H1 (cell line): ENCODE measurements at regions not wholly inside any gene's neighbourhood (a gene's known extent, or its start where the extent isn't known, plus 50 kb on each side); places are given as distances from the start of the nearest gene placed in this dataset.

ENCODE experiments used
- TF ChIP-seq, protein P1 (sequence below): fragments of 300-600 bp; sonication (generic); IDR thresholded peaks from 2 replicates; pipeline ENCODE4 v1.7.1; 2012; ENCODE audit warnings: low read length, moderate library complexity, mild to moderate bottlenecking, inconsistent platforms; ENCODE audit not compliant: insufficient replicate concordance

DNA sequence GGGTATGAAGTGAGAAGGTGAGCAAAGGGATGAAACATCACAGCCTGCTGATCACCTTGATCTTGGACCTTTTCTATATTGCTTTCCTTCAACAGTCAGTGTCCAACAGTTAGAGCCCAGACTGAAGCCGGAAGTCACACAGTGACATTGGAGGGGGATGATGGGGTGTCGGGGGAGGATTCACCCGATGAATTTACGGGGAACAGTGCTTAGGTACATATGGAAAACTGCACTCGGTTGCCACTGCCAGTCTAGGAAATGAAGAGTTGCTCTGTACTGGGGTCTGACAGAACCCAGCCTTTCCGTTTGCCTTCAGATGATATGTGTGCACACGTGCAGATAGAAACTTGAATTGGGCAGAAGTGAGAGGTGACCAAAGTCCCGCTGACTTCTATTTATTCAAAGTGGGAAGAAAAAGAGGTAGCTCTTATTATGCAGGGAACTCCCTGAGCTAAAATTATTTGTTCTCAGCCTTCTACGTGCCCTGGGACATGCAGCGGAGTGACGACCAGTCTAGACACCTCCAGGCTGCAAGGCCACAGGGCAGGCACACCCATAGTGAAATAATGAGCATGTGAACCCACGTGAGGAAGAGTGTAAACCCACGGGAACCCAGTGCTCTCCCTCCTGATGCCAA, 107.2 kb upstream of the INHBA start (continued):
- TF ChIP-seq, protein P1, sequence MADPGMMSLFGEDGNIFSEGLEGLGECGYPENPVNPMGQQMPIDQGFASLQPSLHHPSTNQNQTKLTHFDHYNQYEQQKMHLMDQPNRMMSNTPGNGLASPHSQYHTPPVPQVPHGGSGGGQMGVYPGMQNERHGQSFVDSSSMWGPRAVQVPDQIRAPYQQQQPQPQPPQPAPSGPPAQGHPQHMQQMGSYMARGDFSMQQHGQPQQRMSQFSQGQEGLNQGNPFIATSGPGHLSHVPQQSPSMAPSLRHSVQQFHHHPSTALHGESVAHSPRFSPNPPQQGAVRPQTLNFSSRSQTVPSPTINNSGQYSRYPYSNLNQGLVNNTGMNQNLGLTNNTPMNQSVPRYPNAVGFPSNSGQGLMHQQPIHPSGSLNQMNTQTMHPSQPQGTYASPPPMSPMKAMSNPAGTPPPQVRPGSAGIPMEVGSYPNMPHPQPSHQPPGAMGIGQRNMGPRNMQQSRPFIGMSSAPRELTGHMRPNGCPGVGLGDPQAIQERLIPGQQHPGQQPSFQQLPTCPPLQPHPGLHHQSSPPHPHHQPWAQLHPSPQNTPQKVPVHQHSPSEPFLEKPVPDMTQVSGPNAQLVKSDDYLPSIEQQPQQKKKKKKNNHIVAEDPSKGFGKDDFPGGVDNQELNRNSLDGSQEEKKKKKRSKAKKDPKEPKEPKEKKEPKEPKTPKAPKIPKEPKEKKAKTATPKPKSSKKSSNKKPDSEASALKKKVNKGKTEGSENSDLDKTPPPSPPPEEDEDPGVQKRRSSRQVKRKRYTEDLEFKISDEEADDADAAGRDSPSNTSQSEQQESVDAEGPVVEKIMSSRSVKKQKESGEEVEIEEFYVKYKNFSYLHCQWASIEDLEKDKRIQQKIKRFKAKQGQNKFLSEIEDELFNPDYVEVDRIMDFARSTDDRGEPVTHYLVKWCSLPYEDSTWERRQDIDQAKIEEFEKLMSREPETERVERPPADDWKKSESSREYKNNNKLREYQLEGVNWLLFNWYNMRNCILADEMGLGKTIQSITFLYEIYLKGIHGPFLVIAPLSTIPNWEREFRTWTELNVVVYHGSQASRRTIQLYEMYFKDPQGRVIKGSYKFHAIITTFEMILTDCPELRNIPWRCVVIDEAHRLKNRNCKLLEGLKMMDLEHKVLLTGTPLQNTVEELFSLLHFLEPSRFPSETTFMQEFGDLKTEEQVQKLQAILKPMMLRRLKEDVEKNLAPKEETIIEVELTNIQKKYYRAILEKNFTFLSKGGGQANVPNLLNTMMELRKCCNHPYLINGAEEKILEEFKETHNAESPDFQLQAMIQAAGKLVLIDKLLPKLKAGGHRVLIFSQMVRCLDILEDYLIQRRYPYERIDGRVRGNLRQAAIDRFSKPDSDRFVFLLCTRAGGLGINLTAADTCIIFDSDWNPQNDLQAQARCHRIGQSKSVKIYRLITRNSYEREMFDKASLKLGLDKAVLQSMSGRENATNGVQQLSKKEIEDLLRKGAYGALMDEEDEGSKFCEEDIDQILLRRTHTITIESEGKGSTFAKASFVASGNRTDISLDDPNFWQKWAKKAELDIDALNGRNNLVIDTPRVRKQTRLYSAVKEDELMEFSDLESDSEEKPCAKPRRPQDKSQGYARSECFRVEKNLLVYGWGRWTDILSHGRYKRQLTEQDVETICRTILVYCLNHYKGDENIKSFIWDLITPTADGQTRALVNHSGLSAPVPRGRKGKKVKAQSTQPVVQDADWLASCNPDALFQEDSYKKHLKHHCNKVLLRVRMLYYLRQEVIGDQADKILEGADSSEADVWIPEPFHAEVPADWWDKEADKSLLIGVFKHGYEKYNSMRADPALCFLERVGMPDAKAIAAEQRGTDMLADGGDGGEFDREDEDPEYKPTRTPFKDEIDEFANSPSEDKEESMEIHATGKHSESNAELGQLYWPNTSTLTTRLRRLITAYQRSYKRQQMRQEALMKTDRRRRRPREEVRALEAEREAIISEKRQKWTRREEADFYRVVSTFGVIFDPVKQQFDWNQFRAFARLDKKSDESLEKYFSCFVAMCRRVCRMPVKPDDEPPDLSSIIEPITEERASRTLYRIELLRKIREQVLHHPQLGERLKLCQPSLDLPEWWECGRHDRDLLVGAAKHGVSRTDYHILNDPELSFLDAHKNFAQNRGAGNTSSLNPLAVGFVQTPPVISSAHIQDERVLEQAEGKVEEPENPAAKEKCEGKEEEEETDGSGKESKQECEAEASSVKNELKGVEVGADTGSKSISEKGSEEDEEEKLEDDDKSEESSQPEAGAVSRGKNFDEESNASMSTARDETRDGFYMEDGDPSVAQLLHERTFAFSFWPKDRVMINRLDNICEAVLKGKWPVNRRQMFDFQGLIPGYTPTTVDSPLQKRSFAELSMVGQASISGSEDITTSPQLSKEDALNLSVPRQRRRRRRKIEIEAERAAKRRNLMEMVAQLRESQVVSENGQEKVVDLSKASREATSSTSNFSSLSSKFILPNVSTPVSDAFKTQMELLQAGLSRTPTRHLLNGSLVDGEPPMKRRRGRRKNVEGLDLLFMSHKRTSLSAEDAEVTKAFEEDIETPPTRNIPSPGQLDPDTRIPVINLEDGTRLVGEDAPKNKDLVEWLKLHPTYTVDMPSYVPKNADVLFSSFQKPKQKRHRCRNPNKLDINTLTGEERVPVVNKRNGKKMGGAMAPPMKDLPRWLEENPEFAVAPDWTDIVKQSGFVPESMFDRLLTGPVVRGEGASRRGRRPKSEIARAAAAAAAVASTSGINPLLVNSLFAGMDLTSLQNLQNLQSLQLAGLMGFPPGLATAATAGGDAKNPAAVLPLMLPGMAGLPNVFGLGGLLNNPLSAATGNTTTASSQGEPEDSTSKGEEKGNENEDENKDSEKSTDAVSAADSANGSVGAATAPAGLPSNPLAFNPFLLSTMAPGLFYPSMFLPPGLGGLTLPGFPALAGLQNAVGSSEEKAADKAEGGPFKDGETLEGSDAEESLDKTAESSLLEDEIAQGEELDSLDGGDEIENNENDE, result no peak
